ENCODE measurements at regions not wholly inside any gene's neighbourhood (a gene's known extent, or its start where the extent isn't known, plus 50 kb on each side); places are given as distances from the start of the nearest gene placed in this dataset.

- TF ChIP-seq CTCF (conservative IDR thresholded peaks at IDR 0.05 in 1 of 2, IDR thresholded peaks at IDR 0.05 in 1 of 2; ENCODE audit: low read depth in 1 of 2, low read length in 2 of 2) (no peak), EZH2 (IDR thresholded peaks at IDR 0.05; ENCODE audit: low read length, missing control alignments) (no peak)
Measured at GRCh38 chr13:106276876-106277275, 258.6 kb downstream of the EFNB2 start.
